NCI-H226 (cell line): ENCODE measurements at regions not wholly inside any gene's neighbourhood (a gene's known extent, or its start where the extent isn't known, plus 50 kb on each side); places are given as distances from the start of the nearest gene placed in this dataset.

ENCODE experiments used
- DNase-seq: peaks from one replicate; pipeline ENCODE4 v3.0.0-alpha.2; 2015

- DNase-seq = peak; percentile 17
These were observed 241.2 kb downstream of the PIK3R1 start for GRCh38 chr5:68456756-68457217.

GRCh38 chr5:68457285-68457684, 241.7 kb downstream of the PIK3R1 start:
- DNase-seq = no peak

GRCh38 chr5:68458416-68459021, 243.0 kb downstream of the PIK3R1 start:
- DNase-seq = no peak

- no peak for DNase-seq
These were observed 243.7 kb downstream of the PIK3R1 start for GRCh38 chr5:68459093-68459809.

GRCh38 chr5:68459810-68460139, 244.2 kb downstream of the PIK3R1 start:
- no peak for DNase-seq

- DNase-seq = no peak
These were observed 244.7 kb downstream of the PIK3R1 start for GRCh38 chr5:68460147-68460798.

- DNase-seq = no peak
These were observed 248.1 kb downstream of the PIK3R1 start for GRCh38 chr5:68463606-68464005.

GRCh38 chr5:68464424-68464823, 248.9 kb downstream of the PIK3R1 start:
- DNase-seq = peak; percentile 74

GRCh38 chr5:68465133-68465532, 249.6 kb downstream of the PIK3R1 start:
- DNase-seq = no peak

- DNase-seq = no peak
These were observed 250.5 kb downstream of the PIK3R1 start for GRCh38 chr5:68465934-68466551.

GRCh38 chr5:68467208-68467607, 251.7 kb downstream of the PIK3R1 start:
- no peak for DNase-seq

GRCh38 chr5:68467794-68468193, 252.2 kb downstream of the PIK3R1 start:
- no peak for DNase-seq

GRCh38 chr5:68468322-68468721, 252.8 kb downstream of the PIK3R1 start:
- no peak for DNase-seq

- no peak for DNase-seq
These were observed 260.0 kb downstream of the PIK3R1 start for GRCh38 chr5:68475476-68475983.

- no peak for DNase-seq
These were observed 261.3 kb downstream of the PIK3R1 start for GRCh38 chr5:68476854-68477253.

GRCh38 chr5:68478301-68479095, 262.9 kb downstream of the PIK3R1 start:
- DNase-seq = no peak

GRCh38 chr5:68479524-68479923, 264.0 kb downstream of the PIK3R1 start:
- DNase-seq = no peak

- DNase-seq = no peak
These were observed 264.9 kb downstream of the PIK3R1 start for GRCh38 chr5:68480335-68480940.

GRCh38 chr5:68482199-68482598, 266.6 kb downstream of the PIK3R1 start:
- DNase-seq = no peak

- no peak for DNase-seq
These were observed 268.9 kb downstream of the PIK3R1 start for GRCh38 chr5:68484307-68485068.

- DNase-seq = no peak
These were observed 274.0 kb downstream of the PIK3R1 start for GRCh38 chr5:68489556-68489955.
